ENCODE measurements at regions not wholly inside any gene's neighbourhood (a gene's known extent, or its start where the extent isn't known, plus 50 kb on each side); places are given as distances from the start of the nearest gene placed in this dataset.

GRCh38 chr11:115080923-115081680 is 402.8 kb downstream of the NXPE2 start:
- DNase-seq = no peak

GRCh38 chr11:115081972-115082371 is 403.6 kb downstream of the NXPE2 start:
- no peak for DNase-seq

DNA sequence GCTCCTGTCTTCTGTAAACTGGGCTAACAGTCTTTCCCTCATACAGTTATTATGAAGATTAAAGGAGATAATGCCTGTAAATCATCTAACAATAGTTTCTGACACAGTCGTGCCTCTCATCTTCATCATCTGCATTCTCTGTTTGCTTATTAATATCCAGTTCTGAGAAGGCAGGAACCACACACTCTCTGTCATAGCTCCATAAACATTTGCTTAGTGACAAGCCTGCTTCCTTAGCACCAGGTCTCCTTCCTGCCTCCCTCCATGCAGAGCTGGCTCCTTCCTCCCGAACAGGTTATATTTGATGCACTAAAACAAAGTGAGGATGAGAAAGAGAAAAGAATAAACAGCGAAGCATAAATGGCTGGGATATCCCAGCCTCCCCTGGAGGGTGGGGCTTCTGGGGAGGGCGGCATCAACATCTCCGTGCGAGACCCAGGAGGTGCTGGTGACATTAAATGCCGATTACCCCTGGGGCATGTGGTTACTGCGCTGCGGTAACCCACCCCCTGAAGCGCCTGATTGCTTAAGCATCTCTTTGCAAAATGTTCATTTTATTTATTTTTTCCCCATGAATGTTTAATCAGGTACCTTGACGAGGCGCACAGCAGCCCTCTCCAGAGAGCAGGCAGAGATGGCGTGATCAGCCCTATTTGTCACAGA is 404.9 kb downstream of the NXPE2 start:
- DNase-seq = no peak

- no peak for DNase-seq
Measured at GRCh38 chr11:115084231-115084630, 405.9 kb downstream of the NXPE2 start.

DNA sequence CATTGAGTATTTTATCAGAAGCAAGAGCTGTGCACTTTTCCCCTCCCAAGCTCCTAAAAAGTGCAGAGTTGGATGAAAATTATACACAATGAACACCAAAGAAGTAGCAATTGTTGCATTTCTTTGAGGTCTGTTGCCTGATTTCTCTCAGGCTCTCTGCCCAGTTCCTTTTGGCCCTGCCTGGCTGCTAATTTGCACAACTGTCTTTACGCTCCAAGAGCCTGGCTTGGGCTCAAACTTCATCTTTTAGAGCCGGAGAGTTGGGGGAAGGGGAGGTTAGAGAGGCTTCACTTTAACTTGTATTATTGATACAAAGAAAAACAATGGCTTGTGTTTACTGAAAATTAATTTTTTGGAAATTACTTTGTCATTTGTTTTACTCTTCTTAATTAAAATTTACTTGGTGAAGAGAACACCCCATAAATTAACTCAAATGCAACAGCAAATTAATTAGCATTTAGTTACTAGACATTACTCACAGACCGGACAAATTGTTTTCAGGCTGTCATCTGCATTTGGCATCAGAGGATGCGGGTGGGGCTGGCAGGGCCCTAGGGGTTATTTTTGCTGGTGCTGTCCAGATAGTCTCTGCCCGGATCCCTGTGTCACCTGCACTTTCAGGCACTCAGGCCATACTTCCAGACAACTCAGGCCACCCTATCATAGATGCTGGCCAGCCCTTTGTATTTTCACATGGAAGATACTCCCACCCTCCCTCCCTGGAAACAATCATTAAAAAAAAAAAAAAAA is 407.3 kb downstream of the NXPE2 start:
- DNase-seq = peak; percentile 45

- no peak for DNase-seq
Measured at GRCh38 chr11:115087791-115088190, 409.5 kb downstream of the NXPE2 start.

GRCh38 chr11:115092516-115092915 is 411.7 kb downstream of the CADM1 start:
- no peak for DNase-seq

GRCh38 chr11:115097796-115098408 is 406.3 kb downstream of the CADM1 start:
- no peak for DNase-seq

GRCh38 chr11:115100706-115101105 is 403.5 kb downstream of the CADM1 start:
- no peak for DNase-seq

- no peak for DNase-seq
Measured at GRCh38 chr11:115103921-115104320, 400.3 kb downstream of the CADM1 start.

GRCh38 chr11:115104851-115105453 is 399.3 kb downstream of the CADM1 start:
- peak; percentile 15 for DNase-seq

GRCh38 chr11:115111066-115111465 is 393.1 kb downstream of the CADM1 start:
- DNase-seq = no peak

GRCh38 chr11:115112754-115113153 is 391.5 kb downstream of the CADM1 start:
- DNase-seq = no peak

GRCh38 chr11:115117956-115118493 is 386.2 kb downstream of the CADM1 start:
- no peak for DNase-seq

GRCh38 chr11:115119146-115119545 is 385.1 kb downstream of the CADM1 start:
- no peak for DNase-seq

All from muscle of arm (tissue), 1 donor.